DMS153 treated with DMSO at 0.1 percent for 48 hours (cell line): ENCODE measurements at regions not wholly inside any gene's neighbourhood (a gene's known extent, or its start where the extent isn't known, plus 50 kb on each side); places are given as distances from the start of the nearest gene placed in this dataset.
"Not testable (repeated sequence)": the region's sequence is repeated elsewhere in the genome, so short reads cannot be mapped to it uniquely, and the experiment has no call there.

Source experiments
- DNase-seq: peaks from one replicate; lab custom pipeline; 2025; ENCODE audit not compliant: unreplicated experiment; lab: John Stamatoyannopoulos, UW

DNA sequence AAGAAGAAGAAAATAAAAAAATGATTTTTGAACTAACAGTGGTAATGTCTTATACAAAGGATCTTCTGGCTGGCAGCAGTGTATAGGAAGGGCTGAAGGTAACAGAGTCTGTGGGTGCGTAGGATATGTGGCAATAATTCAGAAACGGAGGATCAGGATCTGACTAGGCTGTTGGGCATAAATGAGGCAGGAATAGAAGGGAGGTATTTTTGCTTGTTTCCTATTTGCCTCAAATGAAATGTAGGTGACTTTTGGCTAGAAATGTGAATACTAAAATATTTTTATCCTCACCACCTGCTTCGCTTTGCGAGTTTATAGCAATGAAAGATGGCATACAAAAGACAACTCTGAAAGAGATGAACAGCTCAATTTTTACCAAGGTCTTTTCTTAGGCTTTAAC, 1086.1 kb upstream of the CELF4 start:
- DNase-seq, result no peak

DNA sequence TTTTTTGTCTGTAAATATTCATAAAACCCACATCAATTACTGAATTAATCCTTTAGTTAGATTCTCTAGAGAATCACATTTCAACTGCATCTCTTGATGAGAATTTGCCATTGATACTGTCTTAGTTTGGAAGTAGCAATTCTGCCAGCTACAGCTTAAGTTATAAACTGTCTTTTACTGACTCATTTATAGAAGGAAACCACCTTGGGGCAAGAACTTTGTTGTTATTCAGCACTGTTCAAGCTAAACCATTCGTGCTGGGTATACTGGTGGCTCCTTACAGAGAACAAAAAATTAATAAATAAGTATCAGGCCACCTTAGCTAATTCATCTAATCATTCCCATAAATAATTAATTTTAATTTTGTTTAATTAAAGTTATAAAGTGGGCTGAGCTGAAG, 1082.6 kb upstream of the CELF4 start:
- no peak for DNase-seq

DNA sequence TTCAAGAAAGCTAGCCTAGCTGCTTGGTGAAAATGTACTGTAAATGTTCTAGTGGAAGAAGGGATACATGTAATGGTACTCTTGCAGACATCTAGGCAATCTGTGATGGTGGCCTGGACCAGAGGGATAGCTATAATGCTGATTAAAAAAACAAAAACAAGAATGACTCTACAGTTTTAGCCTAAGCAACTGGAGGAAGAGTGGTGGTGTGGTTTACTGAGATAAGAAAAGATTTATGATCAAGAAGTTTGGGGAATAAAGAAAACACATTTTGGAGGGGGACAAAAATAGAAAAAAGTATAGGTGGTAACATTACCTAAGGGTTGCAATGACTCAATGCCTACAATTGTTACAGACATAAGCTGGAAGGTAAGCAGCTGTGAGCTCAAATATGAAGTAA, 1080.7 kb upstream of the CELF4 start:
- no peak for DNase-seq

DNA sequence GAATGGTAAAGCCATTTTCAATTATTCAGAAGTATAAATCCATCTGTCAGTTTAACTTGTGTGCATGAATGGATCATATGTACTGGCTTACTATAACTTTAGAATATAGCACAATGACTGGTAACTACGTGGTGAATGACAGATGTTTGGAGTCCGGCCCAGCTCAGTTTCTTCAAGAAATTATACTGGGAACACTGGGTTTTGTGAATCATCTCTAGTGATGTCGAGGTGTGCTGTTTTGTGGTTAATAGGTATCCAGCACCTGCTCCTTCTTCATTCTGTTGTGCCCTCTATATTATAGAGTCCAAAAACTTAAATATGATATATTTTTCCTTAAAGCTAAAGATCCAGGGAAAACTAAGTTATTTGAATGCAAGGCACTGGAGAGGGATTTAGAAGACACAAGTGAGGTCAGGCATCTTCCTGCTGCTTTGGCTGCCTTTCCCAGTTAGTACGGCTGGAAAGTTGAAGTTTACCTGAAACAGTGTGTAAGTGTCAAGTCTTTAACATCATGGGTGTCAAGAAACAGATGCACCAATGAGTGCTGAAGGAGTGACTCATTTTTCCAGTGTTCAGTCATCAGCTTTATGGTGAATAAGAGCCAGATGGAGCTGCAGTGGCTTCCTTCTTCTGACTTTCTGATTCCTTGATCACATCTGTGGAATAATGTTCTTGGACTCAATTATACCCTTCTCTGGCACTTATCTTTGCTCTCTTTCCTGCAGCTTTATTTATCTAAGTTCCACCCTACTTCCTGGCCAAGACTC, 1079.5 kb upstream of the CELF4 start:
- DNase-seq, result no peak

DNA sequence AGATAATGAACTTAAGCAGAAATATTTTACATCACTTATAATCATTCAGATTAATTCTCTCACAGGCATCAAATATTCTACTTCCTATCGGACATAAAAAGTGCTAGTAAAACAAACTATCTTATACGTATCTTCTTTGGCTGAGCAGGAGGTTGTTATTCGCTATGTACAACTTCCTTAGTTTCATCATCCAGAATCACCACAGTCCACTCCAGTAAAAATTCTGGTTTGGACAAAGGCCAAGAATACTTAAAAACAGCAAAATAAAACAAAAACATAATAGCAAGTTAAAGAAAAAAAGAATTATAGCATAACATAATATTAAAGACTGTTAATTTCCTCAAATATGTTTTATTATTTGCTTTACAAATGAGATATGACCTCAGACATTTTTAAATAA, 1077.1 kb upstream of the CELF4 start:
- no peak for DNase-seq

DNA sequence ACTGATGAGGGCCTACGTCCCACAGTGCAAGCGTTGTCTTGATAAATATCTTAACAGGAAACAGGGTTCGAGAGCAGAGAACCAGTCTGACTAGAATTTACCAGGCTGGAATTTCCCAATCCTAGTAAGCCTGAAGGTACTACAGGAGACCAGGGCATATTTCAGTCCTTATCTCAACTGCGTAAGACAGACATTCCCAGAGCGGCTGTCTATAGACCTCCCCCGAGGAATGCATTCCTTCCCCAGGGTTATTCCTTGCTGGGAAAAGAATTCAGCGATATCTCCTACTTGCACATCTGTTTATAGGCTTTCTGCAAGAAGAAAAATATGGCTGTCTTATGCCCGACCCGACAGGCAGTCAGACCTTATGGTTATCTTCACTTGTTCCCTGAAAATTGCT, 1074.1 kb upstream of the CELF4 start:
- DNase-seq, result not testable (repeated sequence)

DNA sequence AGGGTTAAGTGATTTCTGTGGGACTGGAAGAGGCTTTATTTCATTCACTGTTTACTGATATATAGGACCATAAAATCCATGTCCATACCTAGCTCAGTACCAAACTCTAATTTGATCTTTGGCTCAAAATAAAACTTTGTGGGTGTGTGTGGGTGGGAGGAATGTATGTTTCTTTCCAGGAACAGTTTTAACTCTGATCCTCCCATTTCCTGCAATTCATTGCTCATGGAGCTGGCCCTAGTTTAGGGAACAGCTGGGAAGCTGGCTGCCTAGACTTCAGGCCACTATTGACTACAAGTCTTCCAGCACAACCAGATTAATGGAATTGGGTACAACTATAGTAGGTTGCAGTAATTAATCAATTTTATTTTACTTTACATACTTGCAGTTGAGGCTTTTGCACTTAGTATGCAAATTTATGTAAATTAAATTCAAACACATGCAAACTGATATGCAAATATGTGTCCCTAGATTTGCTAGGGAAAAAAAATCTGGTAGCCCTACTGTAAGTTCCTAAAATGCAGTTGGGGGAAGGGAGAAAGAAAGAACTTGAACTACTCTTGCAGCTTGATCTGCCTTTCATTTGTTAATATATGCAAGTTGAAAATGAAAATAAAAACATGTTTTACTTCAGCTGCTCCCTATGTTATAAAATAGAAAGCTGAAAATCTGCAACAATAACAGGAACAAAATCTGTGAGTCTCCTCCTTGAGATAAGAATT, 1070.3 kb upstream of the CELF4 start:
- DNase-seq, result no peak

DNA sequence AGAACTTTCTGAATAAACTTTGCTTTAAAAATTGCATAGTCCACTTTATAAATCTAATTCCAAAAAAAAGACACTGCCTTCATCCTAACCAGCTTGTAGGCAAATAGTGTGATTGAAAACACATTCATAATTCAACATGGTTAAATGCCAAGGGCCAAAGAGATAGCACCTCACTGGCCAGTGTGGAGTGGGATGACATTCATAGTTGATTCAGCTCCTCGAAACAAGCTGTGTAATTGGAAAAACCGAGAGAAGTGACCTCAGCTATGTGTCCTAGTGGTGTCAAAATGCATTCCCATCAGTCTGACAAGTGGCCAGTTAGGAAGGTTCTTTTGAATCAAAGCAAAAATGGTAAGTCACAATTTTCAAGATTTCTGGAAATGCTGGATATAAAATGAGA, 1068.5 kb upstream of the CELF4 start:
- DNase-seq, result no peak

DNA sequence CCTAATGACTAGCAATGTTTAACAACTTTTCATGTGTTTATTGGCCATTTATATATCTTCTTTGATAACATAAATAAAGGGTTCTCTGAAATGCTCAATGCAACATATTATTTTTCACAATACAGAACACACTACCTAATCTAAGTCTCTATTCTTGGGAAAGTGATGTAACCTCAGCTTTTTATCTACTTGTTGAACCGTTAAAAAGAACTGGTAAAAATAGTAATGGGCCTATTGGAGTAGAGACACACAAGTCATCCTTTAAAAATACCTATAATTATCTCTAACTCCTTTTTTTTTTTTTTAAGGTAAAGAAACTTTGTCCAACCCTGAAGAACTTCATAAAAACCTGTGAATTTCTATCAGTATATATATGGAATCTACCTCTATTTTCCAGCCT, 1067.7 kb upstream of the CELF4 start:
- no peak for DNase-seq

DNA sequence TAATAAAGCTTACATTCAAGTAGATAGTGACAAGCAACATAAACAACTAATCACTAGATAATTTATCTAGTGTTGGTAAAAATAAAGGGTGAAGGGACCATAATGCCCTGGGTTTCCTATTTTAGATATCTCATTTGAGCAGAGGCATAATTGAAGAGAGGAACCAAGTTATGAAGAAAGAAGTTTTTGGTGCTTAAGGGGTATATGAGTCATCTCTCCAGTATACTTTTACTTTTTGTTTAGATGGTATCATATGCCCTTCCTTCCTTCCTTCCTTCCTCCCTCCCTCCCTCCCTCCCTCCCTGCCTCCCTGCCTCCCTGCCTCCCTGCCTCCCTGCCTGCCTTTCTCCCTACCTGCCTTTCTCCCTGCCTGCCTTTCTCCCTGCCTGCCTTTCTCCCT, 1053.5 kb upstream of the CELF4 start:
- no peak for DNase-seq

DNA sequence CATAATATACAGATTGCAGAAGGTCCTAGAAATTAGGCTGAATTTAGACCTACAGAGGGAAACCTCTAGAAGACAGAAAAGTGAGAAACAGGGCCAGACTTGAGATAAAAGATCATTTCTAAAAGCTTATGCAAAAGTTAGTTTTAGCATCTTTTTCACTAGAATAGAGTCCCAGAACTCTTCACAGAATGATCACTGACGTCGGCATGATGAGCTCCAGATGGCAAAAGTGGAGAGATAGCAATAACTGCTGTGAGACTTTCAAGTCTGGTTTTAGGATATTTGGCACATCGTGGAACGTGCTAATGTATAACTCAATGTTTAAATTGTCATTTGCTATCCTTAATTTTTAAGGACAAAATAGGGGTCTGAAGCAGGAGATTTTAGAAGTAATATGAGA, 1050.7 kb upstream of the CELF4 start:
- DNase-seq, result no peak

DNA sequence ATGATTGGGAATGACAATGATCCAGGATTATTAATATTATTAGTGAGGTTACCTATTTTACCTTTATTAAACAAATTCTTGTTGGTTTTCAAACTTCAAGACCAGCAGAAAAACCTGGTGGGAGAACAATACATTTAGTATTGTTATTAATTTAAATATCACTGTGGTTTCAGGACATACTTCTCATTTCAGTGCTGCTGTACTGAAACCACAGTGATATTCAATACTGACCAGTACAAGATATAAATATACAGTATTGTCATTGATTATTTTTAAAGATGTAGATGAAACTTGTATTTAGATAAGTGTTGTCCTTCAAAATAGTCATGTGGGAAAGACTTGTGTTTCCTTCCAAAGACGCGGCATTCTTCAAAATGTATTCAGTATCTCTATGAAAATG, 1047.3 kb upstream of the CELF4 start:
- no peak for DNase-seq

DNA sequence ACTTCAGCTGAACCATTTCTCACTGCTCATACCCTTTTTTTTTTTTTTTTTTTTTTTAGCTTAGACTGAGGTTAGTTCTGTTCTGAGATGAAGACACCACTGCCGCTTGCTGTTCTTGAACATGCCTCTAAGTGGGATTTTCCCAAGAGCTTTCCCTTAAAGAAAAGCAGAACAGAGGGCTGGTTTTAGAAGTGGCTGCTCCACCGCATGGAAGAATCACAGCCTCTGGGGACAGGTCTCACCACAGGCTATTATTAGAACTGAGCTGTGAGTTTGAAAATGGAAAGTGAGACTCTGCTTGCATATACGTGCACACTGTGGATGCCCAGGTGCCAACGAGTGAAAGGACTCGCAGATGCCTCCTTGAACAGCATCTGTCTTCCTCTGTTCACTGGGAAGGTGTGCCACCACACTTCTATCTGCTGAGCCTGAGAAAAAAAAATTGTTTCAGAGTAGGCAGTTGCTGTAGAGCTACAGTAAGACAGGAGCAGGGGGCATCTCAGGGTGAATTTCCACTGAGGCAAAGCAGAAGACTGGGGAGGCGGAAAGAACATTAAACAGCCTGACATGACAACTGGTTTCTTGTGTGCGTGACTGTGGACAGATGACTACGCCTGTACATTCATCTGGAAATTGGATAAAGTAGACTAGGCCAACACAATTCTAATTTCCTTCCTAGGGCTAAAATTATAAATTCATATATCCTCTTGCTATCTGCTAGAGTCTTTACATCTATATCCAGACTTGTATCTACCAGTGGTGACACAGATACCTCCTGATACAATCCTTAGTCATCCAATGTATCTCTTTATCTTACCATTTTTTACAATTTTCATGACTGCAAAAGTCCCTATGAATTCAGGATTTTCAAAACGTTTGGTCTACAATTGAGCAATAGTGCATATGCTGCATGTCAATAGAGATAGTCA, 1045.7 kb upstream of the CELF4 start:
- no peak for DNase-seq

DNA sequence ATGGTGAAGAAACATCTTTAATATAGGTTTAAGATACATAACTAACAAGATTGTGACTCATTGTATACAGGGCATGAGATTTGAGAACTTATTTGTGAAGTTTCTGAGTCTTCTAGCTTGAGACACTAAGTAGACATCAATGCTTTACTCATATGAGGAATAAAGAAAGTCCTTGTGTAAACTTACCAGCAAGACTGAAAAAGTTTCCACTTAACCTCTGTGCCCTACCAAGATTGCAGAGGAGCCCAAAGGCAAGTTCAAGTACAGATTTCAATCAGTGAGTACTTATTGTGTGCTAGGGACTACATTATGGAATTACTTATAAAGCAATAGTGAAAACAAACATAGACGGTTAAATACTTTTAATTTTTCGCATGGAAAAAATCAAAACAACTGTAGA, 1041.2 kb upstream of the CELF4 start:
- DNase-seq, result no peak

DNA sequence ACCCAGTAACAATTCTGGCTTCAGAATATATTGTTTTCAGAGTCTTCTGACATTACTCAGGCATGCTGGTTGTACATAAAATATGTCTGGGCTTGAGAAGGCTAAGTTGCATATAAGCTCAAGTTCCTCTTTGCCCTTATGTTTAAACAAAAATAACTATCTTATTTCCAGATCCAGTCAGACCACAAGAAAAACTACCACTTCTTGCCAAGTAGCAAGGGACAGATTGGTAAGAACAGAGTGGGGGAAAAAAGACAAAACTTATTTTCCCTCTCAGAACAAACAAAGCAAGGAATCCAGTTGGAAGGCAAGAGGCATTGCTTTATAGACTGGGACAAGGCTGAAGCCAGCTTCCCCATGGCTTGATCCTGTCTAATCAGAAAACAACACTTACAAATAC, 1036.7 kb upstream of the CELF4 start:
- DNase-seq, result no peak

DNA sequence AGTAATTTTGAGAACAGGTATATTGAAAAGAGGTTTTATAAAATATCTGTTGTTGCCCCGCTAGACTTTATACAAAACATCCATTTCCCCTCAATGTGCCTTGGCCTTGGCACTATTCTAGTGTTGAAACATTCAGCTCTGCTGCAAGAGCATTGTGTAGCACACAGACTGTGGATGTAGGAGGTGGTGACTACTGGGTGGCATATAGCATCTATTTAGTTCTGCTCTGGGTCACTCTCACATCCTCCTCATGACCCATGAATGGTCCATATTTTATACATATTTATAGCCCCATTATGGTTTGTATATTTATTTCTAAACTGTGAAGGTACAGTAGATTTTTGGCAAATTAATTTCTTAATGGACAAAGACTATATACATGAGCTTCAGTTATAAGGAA, 1022.0 kb upstream of the CELF4 start:
- no peak for DNase-seq

DNA sequence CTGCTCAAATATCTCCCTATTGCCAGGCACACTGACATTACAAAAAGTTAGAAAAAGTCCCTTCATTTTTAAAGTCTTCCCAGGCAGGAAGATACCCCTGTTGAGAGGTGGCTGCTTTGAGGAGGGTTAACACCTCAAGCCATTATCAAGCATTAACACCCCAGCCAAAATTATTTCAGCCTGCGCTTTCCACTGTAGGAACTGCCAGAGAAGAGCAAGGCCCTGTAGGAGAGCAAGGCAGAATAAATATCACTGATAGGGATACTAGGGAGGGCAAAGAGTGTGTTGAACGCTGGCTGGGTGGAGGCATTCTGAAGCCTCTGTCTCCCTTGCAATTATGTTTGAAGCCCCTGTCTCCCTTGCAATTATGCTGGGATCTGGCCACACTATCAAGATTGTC, 1020.7 kb upstream of the CELF4 start:
- DNase-seq, result no peak

DNA sequence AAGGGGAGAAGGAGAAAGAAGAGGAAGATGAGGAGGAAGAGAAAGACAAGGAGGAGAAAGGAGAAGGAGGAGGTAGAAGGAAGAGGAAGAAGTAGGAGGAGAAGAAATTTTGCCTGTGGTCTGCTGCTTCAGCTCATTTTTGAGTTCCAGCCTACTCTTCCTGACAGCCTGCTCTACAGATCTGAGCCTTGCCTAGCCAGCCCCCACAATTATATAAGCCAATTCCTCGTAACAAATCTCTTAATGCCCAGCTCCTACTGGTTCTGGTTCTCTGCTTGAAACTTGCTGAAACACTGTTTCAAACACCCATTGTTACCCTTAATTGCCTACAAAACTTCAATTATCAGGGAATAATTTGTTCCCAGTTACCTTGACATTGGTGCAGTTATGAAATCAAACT, 1014.2 kb upstream of the CELF4 start:
- DNase-seq, result no peak

DNA sequence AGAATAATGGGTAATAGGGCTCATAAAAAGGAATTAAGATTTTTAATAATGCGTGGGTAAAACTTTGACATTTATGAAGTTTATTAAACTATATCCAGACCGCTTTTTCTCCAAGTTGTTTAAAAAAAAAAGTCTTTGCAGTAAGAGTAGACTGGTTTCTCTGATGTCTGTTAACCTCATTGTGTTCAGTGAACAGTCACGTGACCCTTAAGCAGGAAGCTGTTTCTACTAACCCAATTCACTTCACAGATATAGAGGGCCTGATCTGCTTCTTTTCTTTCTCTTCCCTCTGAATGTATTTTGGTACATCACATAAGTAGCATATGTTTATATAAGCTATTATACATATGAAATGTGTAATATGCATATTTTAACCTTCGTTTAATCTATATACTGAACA, 1011.3 kb upstream of the CELF4 start:
- no peak for DNase-seq

DNA sequence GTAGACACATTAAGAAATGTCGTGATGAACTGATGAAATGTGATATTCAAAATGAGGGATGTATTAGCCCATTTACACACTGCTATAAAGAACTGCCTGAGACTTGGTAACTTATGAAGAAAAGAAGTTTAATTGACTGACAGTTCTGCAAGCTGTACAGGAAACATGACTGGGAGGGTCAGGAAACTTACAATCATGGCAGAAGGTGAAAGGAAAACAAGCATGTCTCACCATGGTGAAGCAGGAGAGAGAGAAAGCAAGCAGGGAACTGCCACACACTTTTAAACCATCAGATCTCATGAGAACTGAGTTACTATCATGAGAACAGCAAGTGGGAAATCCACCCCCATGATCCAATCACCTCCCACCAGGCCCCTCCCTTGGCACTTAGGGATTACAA, 1010.8 kb upstream of the CELF4 start:
- no peak for DNase-seq

DNA sequence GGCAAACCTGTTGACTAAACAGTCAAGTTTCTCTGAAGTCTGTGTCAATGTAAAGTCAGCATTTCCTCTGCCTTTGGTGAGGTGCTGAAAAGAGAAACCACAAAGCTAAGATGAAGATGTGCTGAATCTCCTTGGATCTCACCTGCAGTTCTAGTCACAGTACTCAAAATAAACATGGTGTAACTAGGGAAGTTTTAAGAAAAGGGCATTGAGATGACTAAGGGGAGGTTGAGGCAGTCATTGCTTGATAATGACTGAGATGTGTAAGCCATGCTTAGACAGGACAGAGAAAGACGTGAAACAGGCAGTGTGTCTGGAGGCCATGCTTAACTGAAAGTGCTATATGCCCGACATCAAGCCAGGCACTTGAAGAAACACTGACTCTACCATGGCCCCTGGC, 1010.0 kb upstream of the CELF4 start:
- DNase-seq, result no peak

DNA sequence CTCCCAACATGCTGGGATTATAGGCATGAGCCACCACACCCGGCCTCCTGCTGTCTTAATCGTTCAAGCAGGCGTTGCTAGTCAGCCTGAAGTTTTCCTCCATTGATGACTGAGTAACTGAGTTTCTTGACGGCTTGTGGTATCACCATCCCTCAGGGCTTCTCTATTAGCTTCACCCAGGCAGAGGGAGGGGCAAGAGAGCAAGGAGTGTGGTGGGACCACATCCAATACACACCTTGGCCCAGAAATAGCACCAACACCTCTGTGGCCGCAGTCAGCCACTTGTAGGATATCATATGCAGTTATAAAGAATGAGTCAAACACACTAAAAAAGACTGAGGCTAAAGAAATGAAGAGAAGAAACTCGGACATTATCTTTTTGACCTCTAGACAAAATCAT, 1009.4 kb upstream of the CELF4 start:
- DNase-seq, result no peak
